Hematopoietic multipotent progenitor cell treated with erythropoietin and hydrocortisone succinate and interleukin-3 and kit ligand, for 15 days (in vitro differentiated cells): ENCODE measurements at regions not wholly inside any gene's neighbourhood (a gene's known extent, or its start where the extent isn't known, plus 50 kb on each side); places are given as distances from the start of the nearest gene placed in this dataset.

Experiments used
- DNase-seq: peaks from one replicate; pipeline ENCODE4 v3.0.0-alpha.2; 2015; ENCODE audit warnings: low spot score

DNA sequence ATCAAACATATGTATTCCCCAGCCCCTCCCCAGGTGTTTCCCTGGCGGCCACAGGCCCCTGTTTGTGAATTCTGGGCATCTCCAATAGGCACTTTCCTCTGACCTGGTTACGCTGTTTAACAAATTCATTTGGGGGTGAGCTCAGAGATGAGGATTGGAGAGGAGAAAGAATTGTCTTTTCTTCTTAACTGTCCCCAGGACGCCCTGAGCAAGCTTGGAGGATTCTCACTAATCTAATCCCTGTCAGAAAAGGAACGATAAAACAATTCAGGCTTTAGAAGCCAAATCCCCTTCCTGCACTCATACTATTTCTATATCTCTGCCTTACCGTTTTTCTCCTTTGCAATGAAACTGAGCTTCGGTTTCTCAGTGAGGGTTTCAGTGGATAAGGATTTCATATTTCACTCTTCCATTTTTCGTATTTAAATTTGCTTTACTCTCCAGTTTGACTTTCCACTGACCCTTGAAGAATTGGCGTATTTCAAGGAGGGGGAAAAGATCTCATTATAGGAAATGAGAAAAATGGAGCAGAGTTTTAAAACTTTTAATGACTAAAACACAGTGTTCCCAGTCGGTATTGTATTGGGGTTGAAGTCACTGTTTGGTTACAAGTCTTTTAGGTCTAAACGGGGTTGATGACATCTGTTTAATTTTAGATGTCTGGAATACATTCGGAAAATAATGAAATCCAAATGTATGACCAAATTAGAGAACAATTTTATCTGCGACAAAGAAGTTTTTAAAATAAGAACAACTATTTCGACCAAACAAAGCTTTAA is 180.1 kb downstream of the MACROH2A1 start:
- no peak for DNase-seq

DNA sequence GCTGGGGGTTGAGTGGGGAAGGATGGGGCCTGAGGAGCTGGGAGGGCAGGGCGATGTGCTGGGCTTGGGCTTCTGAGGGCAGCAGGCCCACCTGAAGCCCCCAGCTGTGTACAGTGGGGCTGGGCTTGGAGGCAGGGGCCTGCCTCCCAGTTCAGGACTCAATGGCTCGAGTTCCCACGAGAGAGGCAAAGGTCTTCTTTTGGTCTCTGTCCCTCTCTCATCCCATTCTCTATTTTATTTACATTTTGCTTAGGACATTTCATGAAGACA is 180.6 kb downstream of the MACROH2A1 start:
- DNase-seq, result no peak

DNA sequence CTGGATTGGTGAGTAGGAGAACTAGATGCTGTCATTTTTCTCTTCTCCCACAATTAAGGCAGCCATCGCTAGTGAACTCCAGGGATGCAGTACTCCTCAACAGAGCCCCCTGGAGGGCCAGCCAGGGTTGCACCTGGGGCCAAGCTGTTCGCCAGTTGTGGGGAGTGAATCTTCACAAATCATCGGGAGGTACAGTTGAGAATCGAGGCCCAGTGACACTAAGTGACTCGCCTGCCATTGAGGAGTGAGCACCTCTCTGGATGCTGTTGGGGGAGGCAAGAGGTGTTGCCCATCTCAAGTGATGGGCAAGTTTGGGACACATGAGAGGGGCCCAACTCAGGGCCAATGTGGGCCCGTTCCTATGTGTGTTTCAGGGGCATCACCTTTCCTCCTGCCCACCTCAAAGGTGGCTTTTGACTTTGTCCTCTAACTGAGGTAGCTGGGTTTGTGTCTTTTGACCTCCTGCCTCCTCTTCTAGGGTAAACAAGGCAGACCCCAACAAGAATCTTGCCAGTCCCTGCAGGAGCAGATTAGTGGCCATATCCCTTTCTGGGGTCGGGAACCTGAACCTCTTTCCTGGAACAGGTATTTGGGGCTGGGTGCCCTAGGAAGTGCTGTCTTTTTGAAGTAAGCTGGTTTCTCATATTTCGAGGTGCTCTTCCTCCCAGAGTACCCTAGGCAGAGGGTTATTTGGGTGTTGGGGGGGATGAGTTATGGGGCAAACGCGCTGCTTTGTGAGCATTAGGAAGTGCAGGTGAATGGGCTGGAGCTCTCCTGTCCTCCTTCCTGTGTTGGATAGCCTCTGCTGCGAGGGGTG is 181.2 kb downstream of the MACROH2A1 start:
- no peak for DNase-seq

DNA sequence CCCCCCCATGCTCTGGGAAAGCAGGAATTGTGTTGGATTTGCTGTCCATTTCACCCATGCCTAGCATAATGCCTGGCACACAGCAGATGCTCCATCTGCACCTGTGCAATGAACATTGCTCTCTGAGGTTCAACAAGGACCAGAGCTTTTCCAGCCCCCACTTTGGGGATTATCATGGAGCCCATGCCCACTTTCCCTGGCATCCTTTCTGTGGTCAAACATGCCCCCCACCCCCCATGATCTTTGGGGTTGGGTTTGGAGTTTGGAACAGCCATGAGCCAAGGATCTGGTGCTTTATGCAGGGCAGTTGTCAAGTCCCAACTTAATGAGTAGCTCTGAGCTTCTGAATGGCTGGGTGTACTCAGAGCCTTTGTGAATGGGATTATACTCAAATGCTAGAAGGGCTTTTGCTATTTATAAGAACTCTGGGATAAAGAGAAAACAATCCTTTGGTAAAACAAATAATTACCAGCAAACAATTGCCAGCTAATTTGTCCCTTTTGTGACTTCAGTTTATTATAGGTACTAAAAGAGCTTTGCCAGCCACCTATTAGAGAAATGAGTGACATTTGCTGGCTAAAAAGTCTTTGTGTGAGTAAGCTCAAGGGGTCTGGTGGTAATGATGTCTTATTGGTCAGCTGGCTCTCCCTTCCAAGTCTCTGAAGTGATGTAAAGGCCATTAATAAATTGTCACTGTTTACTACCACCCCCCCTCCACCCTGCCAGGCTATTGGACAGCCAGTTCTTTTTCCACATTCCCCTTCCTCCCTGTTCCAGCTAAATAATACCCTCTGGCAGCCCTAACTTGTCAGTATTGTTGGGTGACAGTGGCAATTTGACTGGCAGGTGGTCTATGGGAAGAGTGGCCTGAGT is 182.3 kb downstream of the MACROH2A1 start:
- DNase-seq, result no peak

DNA sequence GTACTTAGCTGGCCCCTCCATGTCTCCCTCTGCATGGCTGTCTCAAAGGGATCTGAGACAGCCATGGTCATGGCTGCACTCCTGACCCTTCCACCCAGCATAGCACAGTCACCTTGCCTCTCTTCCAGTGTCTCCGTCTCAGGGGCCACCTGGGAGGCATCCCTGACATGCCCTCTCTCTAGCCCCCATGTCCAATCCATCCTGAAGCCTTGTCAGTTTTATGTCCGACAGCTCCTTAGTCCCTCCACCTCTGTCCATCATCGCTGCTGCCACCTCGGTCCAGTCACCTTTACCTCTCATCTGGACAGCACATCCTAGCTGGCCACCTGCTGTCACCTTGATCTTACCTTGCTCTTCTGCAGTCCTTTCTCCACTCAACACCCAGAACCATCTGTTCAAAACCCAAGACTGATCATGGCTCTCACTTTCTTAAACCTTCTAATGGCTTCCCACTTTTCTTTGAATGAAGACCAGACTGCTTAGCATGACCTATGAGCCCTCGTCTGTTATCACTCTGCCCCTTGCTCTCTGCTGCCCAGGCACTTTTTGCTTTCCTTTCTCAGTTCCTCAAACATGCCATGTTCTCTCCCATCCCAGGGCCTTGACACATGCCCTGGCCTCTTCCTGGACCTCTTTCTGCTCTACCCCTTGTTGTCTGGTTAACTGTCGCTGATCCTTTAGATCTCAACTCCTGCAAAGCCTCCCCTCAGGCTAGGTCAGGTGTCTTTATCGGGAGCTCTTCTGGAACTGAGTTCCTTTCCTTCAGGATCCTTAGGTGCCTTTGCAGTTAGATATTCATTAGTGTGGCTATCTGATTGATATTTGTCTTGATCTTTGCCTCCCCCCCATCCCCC is 181.8 kb upstream of the PITX1 start:
- no peak for DNase-seq

DNA sequence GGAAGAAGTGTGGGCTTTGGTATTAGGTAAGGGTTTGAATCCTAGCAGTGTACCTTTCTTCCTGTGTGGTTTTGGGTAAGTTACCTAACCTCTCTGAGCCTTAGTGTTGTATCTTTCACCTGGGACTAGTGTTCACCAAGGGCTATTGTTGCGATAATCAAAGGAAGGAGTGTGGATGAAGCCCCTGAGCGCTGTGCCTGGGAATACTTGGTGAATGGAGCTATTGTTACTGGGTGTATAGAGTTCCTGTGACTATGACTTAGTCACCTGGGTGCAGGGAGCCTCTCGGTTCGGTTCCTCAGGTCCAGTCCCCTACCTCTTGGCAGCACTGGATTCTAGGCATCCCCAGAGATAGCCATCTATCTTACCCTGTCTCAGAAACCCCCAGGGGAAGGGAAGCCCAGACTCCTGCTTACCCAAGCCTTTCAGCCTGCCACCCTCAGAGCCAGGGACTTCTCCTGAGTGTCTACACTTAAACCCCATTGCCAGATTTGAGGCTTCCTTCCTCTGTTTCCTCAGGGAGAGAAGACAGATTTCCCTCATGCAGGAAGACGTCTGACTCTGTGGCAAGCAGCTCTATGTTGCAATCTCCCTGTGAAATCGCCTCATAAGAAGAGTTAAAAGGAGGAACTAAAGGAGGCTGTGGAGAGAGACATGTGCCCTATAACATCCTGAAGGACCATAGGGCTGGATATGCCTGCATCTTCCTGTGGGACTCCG is 181.0 kb upstream of the PITX1 start:
- DNase-seq, result no peak

DNA sequence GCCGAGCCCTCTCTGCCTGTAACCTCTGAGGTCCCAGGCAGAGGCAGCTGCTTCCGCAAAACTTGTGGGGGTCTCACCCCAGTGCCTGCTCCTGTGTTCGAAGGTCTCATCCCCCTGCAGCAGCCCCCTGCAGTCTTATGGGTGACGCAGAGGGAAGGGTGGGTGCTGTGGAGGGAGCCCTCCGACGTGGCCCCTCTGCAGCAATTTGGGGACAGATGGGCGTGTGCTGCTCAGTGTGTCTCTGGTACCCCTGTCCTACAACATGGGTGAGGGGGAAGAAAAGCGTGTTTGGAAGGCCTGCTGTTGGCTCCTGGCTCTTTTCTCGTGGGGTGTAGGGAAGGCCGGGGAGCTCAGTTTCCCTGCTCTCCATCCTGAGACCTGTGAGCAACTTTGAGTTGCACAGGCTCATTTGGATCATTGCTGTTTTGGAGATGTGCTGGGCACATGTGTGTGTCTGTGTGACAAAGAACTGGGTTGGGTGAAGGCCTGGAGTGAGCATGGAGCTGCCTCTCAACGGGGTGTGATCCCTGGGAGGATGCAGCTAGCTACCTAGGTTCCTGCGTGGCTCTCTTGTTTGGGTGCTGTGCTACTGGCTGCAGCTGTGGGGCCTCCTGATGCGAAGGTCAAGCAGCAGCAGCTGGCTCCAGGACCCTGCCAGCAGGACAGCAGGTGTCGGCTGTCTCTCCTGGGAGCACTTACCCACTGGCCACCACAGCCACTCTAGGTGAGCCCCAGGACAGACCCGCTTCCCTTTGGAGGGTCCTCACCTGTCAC is 179.6 kb upstream of the PITX1 start:
- no peak for DNase-seq

DNA sequence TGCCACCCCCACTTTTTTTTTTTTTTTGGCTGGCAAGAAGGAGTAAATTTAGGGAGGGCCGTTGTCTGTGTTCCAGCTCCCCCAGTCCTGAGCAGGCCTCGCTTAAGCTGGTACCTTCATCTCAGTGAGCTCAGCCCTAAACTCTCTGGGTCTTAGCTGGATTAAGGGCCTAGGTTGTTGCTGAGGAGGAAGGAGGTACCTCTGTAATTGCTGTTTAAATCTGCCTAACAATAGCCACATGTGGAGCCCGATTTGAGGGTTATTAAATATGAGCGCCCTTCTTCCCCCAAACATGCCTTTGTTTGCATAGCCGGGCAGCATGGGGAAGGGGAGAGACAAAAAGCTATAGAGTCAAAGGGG is 179.0 kb upstream of the PITX1 start:
- DNase-seq, result no peak

DNA sequence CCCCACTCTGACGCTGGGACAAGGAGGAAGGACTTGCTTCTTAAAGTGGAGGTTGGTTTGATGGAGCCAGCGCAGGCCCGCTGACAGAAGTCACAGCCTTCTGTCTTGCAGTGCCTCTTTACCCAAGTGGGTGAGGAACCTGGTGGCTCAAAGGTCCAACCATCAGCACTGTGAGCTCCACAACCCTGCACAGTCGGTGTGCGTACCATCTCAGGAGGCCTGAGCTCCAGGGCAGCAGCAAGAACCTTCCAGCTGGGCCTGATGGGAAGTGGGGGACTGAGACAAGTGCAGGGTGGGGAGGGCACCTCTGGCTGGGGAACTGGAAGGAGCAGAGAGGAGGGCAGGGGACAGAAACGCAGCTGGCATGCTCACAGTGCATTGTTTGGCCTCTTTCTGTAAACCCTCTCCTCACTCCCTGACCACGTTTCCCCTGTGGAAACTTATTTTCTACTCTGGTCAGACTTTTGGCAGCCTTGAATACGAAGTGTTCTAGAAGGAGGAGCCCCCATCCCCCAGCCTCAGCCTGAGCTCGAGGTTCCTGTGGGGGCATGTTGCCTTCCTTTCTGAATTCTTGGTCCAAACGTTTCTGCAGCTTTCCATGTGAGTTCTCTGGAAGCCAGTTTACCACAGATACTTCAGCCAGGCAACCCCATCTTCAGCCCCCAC is 178.5 kb upstream of the PITX1 start:
- DNase-seq, result no peak

DNA sequence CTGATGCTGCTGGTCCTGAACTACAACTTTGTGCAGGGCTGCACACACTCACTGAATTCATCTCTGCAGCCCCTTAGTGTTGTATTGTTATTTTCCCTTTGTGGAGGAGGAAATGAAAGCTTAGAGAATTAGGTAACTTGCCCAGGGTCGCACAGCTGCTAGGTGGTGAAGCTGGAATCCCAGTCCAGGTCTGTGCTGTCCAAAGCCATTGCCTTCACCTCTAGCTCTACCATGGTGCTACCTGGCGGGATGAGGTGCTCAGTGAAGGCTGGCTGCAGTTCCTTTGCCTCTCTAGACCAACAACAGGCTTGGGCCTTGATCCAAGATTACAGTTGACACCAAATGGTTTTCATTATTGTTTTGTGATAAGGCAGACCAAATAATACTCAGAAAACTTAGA is 177.8 kb upstream of the PITX1 start:
- DNase-seq, result no peak

DNA sequence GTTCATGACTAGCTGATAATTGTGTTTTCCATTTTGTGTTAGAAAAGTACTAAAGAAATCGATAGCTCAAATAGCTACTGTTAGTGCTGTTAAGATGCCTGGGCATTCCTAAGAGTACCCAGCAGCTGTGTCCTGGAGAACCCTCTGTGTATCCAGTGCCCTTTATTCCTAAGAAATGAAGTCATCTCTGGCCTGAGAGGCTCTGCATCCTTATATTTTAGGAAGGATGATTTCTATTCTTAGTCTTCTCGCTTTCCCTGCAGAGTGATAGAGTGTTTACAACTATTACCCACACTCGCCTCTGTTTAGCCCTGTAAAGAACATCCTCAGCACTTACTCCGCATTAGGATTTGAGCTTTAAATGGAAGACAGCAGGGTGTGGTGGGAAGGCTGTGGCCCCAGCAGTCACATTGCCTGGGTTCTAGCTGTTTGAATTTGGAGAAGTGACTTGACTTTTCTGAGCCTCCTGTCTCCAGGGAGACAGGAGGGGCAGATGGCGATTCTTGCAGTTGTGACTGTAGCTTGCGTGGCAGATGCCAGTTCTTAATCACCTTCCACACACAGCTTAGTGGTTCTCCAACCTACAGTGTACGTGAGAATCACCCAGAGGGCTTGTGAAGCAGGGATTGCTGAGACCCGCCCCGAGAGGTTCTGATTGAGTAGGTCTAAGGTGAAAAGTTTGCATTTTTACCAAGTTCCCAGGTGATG is 177.2 kb upstream of the PITX1 start:
- no peak for DNase-seq

DNA sequence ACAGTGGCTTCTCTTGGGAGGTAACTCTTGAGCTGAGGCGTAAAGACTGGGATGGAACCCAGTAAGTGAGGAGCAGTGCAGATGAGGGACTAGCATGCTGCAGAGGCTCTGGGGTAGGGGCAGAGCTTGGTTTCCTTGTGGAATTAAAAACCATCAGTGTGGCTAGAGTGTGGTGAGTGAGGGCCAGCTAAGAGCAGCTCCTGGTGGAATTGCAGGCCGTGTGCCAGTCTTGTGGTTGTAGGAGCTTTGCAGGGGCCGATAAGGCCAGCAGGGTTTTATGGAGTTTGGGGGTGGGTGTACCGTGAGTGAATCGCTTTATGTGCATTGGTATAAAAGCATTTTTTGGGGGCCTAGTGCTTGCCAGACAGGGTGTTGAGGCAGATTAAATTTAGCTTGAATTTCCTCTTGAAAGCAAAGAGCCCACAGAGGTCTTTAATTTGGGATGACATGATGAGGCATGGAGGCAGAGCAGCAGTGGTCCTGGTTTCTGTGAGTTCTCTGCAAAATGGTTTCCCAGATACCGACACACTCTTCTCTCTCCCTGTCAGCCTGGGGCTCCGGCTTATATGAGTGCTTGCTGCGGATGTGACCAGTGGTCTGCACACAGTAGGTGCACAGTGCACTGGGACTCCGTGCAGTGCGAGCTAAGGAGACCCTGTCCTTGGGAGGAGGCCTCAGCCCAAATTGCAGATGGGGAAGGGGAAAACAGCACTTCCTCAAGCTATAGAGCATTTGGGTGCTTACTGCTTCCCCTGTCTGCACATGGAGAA is 176.4 kb upstream of the PITX1 start:
- DNase-seq, result no peak

DNA sequence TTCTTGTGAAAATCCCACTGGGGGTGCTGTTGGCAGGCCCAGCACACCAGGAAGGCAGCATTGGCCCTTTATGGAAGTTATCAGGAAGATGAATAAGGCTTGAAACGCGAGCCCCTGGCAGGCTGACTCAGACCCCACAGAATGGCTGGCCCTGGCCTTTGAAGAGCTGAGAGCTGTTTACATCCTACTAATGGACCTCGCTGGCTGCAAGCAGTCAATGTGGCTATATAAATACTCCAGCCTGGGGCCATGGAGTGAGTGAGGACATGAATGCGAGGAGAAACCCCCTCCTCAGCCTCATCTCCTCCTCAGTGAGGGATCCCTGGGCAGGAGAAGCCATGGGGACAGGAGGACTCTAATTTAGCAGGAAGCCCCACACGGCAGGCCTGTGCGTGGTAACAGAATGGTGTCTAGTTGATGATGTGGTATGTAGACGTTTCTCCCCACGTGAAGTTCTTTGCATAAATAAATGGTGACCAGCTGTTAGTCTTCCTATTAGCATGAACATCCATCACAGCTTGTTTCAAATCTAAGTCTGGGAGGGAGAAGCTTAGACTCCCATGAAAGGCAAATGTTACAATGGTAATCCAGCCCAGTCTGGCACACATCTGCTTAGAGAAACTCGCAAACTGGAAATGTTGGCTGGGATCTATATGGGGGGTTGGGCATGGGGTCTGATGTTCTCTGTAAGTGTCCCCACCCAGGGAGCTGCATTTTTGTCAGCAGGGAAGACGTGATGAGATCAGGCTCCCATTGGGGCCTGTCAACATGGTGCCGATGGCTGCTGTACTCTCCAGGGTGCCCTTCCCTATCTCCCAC is 175.1 kb upstream of the PITX1 start:
- DNase-seq, result no peak

DNA sequence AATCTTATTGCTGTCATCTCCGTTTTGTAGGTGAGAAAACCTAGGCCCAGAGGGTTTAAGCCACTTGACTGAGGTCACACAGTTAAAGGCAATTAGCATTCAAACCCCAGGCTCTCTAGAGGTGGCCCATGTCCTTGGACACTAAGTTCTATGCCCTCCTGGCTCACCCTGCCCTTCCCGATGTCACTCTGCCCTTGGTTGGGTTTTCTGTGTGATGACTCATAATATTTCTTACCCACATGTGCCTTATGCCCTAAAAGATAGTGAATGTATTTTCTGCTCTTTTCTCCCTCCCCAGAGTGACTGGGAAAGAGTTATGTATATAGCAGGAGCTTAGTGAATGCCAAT is 174.5 kb upstream of the PITX1 start:
- DNase-seq, result peak; percentile 35

DNA sequence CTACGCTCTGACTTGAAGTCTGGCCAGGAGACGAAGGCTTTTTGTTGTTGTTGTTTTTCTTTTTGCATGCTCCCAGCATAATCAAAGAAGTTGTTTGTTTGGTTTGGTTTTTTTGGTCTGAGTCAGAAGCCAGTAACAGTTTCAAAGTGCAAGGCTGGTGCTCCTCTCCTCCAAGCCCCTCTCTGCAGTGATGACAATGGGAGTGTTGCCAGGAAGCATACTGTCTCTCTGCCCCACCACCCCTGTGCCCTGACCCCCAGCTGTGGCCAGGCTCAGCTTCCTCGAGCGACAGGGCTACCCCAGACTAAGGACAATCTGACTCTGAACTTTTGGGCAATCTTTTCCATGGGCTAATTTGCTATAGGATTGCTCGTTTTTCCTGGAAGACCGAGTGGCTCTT is 173.8 kb upstream of the PITX1 start:
- no peak for DNase-seq

DNA sequence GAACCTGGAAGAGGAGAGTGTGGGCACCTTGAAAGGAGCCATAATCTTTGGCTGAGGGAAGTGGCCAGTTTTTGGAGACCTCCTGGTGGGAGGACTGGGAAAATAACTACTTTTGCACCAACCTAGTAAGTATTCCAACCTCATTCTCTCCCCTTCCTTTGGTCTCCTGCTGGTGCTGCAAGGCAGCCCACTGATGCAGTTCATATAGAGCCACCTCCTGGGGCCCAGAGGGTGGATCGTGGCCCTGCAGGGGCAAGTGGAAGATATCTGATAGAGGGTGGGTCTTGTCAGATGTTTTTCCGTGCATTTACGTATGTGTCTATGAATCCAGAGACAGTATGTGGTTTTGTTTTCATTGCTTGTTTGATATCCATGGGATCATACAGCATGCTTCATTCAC is 172.8 kb upstream of the PITX1 start:
- DNase-seq, result no peak

DNA sequence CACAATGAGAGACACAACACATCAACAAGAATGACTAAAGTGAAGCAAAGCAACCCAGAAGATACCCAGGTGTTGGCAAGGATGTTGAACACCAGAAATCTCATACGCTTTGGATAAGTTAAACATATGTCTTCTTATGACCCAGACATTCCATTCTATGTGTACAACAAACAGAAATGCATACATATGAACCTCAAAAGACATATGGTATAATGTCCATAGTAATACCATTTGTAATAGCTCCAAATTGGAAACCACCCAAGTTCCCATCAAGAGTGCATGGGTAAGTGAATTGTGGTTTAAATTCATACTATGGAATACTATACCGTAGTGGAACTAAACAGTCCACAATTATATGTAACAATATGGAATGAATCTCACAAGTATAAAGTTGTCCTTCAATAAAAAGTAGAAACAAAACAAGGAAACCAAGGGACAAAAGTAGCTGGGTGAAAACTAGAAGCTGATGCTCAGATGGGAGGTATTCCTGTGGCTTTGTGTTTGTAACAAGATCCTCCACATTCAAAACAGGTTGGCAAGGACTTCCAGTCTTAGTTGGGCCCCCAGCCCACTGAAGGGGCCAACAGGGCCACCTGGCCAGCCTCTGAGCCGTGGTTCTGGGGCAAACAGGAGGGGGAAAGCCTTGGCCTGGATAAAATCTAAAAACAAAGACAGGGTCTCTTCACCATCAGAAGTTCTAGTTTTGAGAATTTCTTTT is 171.8 kb upstream of the PITX1 start:
- DNase-seq, result no peak
